ENCODE measurements at regions not wholly inside any gene's neighbourhood (a gene's known extent, or its start where the extent isn't known, plus 50 kb on each side); places are given as distances from the start of the nearest gene placed in this dataset.

- no peaks in the 10 kb centered on the region for H3K9me2 ChIP-seq (replicated peaks; ENCODE audit: insufficient read depth, low read length)
- peaks cover 8% of the 10 kb centered on the region; the same call in 1 of the 2 replicates for H3K9me3 ChIP-seq (ENCODE audit: insufficient read depth, low read length)
- H4K20me1 ChIP-seq (ENCODE audit: low read depth, low read length), result no peaks in the 10 kb centered on the region
- no peak overlapping the region for H2AFZ ChIP-seq (ENCODE audit: low read depth, low read length, severe bottlenecking)
- H3K27me3 ChIP-seq (ENCODE audit: low read length), result no peaks in the 10 kb centered on the region
- H3K27ac ChIP-seq (ENCODE audit: low read depth, low read length), result no peak overlapping the region
- H3K4me2 ChIP-seq (ENCODE audit: low read depth, low read length, poor library complexity, severe bottlenecking), result no peak overlapping the region
- H3K79me2 ChIP-seq (ENCODE audit: insufficient read depth, low read length), result no peaks in the 10 kb centered on the region
- no peaks in the 10 kb centered on the region for H3F3A ChIP-seq (ENCODE audit: insufficient read depth)
- H3K9ac ChIP-seq (ENCODE audit: low read length), result no peak overlapping the region
- H3K4me3 ChIP-seq (ENCODE audit: insufficient read depth, low read length, poor library complexity, severe bottlenecking), result no peak overlapping the region
- H3K36me3 ChIP-seq (ENCODE audit: low read length), result no peaks in the 10 kb centered on the region
- TF ChIP-seq EZH2phosphoT487 (conservative IDR thresholded peaks at IDR 0.05; ENCODE audit: low read length) (no peak), CTCF (IDR thresholded peaks at IDR 0.05; ENCODE audit: insufficient read depth, low read length, poor library complexity, severe bottlenecking) (no peak)
Measured at GRCh38 chr14:32022938-32023466, 54.1 kb upstream of the ARHGAP5 start.

GRCh38 chr14:32023540-32023939, 53.6 kb upstream of the ARHGAP5 start:
- Histone ChIP-seq H4K20me1 (ENCODE audit: low read depth, low read length) (no peaks in the 10 kb centered on the region), H3K27me3 (ENCODE audit: low read length) (no peaks in the 10 kb centered on the region), H3K27ac (ENCODE audit: low read depth, low read length) (no peak overlapping the region), H3K36me3 (ENCODE audit: low read length) (no peaks in the 10 kb centered on the region), H3K4me3 (ENCODE audit: insufficient read depth, low read length, poor library complexity, severe bottlenecking) (no peak overlapping the region), H2AFZ (ENCODE audit: low read depth, low read length, severe bottlenecking) (no peak overlapping the region), H3K9me3 (ENCODE audit: insufficient read depth, low read length) (peaks cover 8% of the 10 kb centered on the region; the same call in 1 of the 2 replicates), H3K9ac (ENCODE audit: low read length) (no peak overlapping the region), H3K9me2 (replicated peaks; ENCODE audit: insufficient read depth, low read length) (no peaks in the 10 kb centered on the region), H3K79me2 (ENCODE audit: insufficient read depth, low read length) (no peaks in the 10 kb centered on the region), H3K4me2 (ENCODE audit: low read depth, low read length, poor library complexity, severe bottlenecking) (no peak overlapping the region), H3F3A (ENCODE audit: insufficient read depth) (no peaks in the 10 kb centered on the region)
- TF ChIP-seq EZH2phosphoT487 (conservative IDR thresholded peaks at IDR 0.05; ENCODE audit: low read length), result no peak
- no peak for TF ChIP-seq CTCF (IDR thresholded peaks at IDR 0.05; ENCODE audit: insufficient read depth, low read length, poor library complexity, severe bottlenecking)

GRCh38 chr14:32027255-32027939, 49.7 kb upstream of the ARHGAP5 start:
- Histone ChIP-seq H3F3A (ENCODE audit: insufficient read depth) (no peaks in the 10 kb centered on the region), H3K27ac (ENCODE audit: low read depth, low read length) (no peak overlapping the region), H3K9me2 (replicated peaks; ENCODE audit: insufficient read depth, low read length) (no peaks in the 10 kb centered on the region), H3K4me2 (ENCODE audit: low read depth, low read length, poor library complexity, severe bottlenecking) (no peak overlapping the region), H4K20me1 (ENCODE audit: low read depth, low read length) (no peaks in the 10 kb centered on the region), H3K9ac (ENCODE audit: low read length) (no peak overlapping the region), H3K36me3 (ENCODE audit: low read length) (no peaks in the 10 kb centered on the region), H3K9me3 (ENCODE audit: insufficient read depth, low read length) (no peaks in the 10 kb centered on the region), H3K27me3 (ENCODE audit: low read length) (no peaks in the 10 kb centered on the region), H3K79me2 (ENCODE audit: insufficient read depth, low read length) (no peaks in the 10 kb centered on the region), H2AFZ (ENCODE audit: low read depth, low read length, severe bottlenecking) (no peak overlapping the region), H3K4me3 (ENCODE audit: insufficient read depth, low read length, poor library complexity, severe bottlenecking) (no peak overlapping the region)
- no peak for TF ChIP-seq EZH2phosphoT487 (conservative IDR thresholded peaks at IDR 0.05; ENCODE audit: low read length)
- TF ChIP-seq CTCF (IDR thresholded peaks at IDR 0.05; ENCODE audit: insufficient read depth, low read length, poor library complexity, severe bottlenecking), result no peak

Measured in SU-DHL-6 (cell line).